Upper lobe of left lung (tissue), 6 donors: ENCODE measurements at regions not wholly inside any gene's neighbourhood (a gene's known extent, or its start where the extent isn't known, plus 50 kb on each side); places are given as distances from the start of the nearest gene placed in this dataset.

Experiments
- ATAC-seq, 2 donors: fragments of 200-7000 bp; cut with Tn5 transposase; one replicate each; pipeline ENCODE4 v1.9.1; 2022; ENCODE audit warnings: mild to moderate bottlenecking in 2 of 2, moderate library complexity in 2 of 2; ENCODE audit not compliant: low FRiP score in 2 of 2
- DNase-seq, 2 donors: peaks; one replicate each; pipeline ENCODE4 v3.0.0-alpha.2; 2019 to 2020
- H3K27ac ChIP-seq, 4 donors: fragments of 200-600 bp; sonication (generic); one replicate each; pipeline ENCODE4 v1.5.1; 2016 to 2019
- H3K27me3 ChIP-seq, 4 donors: fragments of 200-600 bp; sonication (generic); one replicate each; pipeline ENCODE4 v1.5.1; 2017 to 2019
- H3K36me3 ChIP-seq, 4 donors: fragments of 200-600 bp; sonication (generic); one replicate each; pipeline ENCODE4 v1.5.1; 2016 to 2019
- H3K4me1 ChIP-seq, 4 donors: fragments of 200-600 bp; sonication (generic); one replicate each; pipeline ENCODE4 v1.5.1; 2018 to 2019
- H3K4me3 ChIP-seq, 4 donors: fragments of 200-600 bp; sonication (generic); one replicate each; pipeline ENCODE4 v1.5.1; 2017 to 2019; ENCODE audit warnings: mild to moderate bottlenecking in 2 of 4, moderate library complexity in 1 of 4
- H3K9me3 ChIP-seq, 4 donors: fragments of 200-600 bp; sonication (generic); one replicate each; pipeline ENCODE4 v1.5.1; 2018 to 2019
- EP300 ChIP-seq, 4 donors: sonication (generic); formaldehyde crosslinking; IDR thresholded peaks; one replicate each; pipeline ENCODE4 v1.5.1; 2017; ENCODE audit warnings: antibody characterized with exemption in 4 of 4, control low read depth in 2 of 4
- POLR2A ChIP-seq, 4 donors: fragments of 450-650 bp; IDR thresholded peaks; one replicate each; pipeline ENCODE4 v1.5.1; 2016 to 2017; ENCODE audit warnings: antibody characterized with exemption in 4 of 4, mild to moderate bottlenecking in 2 of 4
- POLR2AphosphoS5 ChIP-seq, 2 donors: sonication (generic); formaldehyde crosslinking; IDR thresholded peaks; one replicate each; pipeline ENCODE4 v1.5.1; 2017; ENCODE audit warnings: antibody characterized with exemption in 2 of 2
- WGBS, 2 donors: methylation state at CpG; one replicate each; pipeline ENCODE4 v1.1.5; 2017 to 2018; 5-methylcytosine and 5-hydroxymethylcytosine counted together
- TF ChIP-seq, protein P1 (sequence below), 6 experiments: fragments of 450-650 bp in 4 of 6; fragments of 200-600 bp in 2 of 6; sonication (generic) in 2 of 6; IDR thresholded peaks; one replicate each; pipeline ENCODE4 v1.5.1; 2016 to 2019; ENCODE audit warnings: antibody characterized with exemption in 6 of 6
- donor health status: DM: no; HTN: no; CAD: no; lungs with moderate emphysema.
- donor health status: DM: no; HTN: yes; CAD: no; lungs with severe emphysema.

DNA sequence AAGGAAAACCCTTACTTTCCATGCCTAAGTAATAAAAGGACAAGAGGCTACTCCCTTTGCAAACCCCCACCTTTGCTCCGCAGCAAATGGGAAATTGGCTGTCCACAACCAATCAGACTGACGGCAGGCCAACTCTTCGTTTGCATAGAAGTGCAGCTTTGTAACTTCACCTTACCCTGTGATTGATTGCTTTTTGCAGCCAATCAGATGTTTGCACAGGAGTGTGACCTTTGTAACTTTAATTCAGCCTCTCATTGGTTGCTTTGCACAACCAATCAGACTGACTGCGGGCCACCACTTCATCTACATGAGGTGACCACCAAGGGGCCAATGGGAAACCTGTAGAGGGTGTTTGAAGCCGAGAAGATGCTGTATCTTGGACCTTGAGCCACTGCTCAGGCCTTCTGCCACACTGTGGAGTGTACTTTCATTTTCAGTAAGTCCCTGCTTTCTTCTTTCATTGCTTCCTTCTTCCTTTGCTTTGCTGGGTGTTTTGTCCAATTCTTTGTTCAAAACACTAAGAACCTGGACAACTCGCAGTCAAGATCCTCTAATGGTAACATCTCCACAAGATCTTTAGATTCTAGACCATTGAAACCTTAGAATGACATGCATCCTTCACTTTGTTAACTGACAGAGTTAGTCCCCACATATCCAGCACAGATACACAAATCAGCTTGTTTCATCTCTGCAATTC, 51.3 kb upstream of the FREM1 start:
- no peak overlapping the region for H3K4me3 ChIP-seq
- no peaks in the 10 kb centered on the region for H3K4me1 ChIP-seq
- no peaks in the 10 kb centered on the region for H3K27me3 ChIP-seq
- H3K27ac ChIP-seq = no peak overlapping the region
- DNase-seq (no peak), ATAC-seq (no peak)
- no peaks in the 10 kb centered on the region for H3K36me3 ChIP-seq
- no peaks in the 10 kb centered on the region for H3K9me3 ChIP-seq
- no peak for TF ChIP-seq POLR2A (IDR thresholded peaks at IDR 0.05)
- TF ChIP-seq POLR2AphosphoS5 (IDR thresholded peaks at IDR 0.05) = no peak
- TF ChIP-seq EP300 (IDR thresholded peaks at IDR 0.05) = no peak
- TF ChIP-seq, protein P1, sequence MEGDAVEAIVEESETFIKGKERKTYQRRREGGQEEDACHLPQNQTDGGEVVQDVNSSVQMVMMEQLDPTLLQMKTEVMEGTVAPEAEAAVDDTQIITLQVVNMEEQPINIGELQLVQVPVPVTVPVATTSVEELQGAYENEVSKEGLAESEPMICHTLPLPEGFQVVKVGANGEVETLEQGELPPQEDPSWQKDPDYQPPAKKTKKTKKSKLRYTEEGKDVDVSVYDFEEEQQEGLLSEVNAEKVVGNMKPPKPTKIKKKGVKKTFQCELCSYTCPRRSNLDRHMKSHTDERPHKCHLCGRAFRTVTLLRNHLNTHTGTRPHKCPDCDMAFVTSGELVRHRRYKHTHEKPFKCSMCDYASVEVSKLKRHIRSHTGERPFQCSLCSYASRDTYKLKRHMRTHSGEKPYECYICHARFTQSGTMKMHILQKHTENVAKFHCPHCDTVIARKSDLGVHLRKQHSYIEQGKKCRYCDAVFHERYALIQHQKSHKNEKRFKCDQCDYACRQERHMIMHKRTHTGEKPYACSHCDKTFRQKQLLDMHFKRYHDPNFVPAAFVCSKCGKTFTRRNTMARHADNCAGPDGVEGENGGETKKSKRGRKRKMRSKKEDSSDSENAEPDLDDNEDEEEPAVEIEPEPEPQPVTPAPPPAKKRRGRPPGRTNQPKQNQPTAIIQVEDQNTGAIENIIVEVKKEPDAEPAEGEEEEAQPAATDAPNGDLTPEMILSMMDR (IDR thresholded peaks at IDR 0.05) = no peak
- WGBS, 2 donors = 82 to 84% methylated on average over 6 of the region's 6 CpGs

DNA sequence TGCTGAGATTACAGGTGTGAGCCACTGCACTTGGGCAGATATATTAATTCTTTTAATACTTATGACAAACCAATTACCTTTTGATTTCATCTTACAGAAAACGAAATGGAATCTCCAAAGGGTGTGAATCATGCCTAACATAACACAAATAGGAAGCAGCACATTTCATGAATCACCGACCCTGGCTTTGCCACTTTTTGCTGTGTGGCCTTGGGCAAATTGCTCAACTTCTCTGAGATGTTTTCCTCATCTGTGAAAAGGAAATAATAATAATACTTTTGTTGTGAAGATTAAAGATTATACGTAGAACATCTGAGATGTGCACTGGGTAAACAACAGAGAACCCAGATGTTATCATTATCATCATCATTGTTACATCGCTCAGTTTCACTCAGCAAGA, 50.7 kb upstream of the FREM1 start:
- Histone ChIP-seq H3K9me3 (no peaks in the 10 kb centered on the region), H3K4me3 (no peak overlapping the region), H3K4me1 (no peaks in the 10 kb centered on the region), H3K27ac (no peak overlapping the region), H3K36me3 (no peaks in the 10 kb centered on the region), H3K27me3 (no peaks in the 10 kb centered on the region)
- ATAC-seq (no peak), DNase-seq (no peak)
- WGBS, 2 donors = 86 to 88% methylated on average over 4 of the region's 4 CpGs
- TF ChIP-seq POLR2A (IDR thresholded peaks at IDR 0.05) (no peak), POLR2AphosphoS5 (IDR thresholded peaks at IDR 0.05) (no peak), EP300 (IDR thresholded peaks at IDR 0.05) (no peak)
- TF ChIP-seq, protein P1 (IDR thresholded peaks at IDR 0.05) = no peak
